RPMI7951 (cell line): ENCODE measurements at regions not wholly inside any gene's neighbourhood (a gene's known extent, or its start where the extent isn't known, plus 50 kb on each side); places are given as distances from the start of the nearest gene placed in this dataset.

Experiments
- DNase-seq: peaks from one replicate; pipeline ENCODE4 v3.0.0-alpha.2; 2012; ENCODE audit warnings: low read depth

DNA sequence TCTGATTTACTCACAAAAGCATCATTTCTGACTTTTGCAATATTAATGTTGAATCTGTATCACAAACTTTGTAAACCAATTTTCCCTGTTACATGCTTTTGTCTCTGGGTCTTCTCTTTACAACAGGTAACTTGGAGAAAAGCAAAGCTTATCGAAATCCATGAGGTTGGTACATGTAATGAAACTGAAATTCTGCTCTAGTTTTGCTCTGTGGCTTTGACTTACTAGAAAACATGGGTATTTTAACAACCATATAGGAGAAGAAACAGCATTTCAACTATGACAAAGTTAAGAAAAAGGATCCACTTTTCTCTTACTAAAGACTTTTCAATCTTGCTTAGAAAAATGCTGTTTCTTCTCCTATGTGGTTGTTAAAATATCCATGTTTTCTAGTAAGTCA is 645.8 kb downstream of the STIM2 start:
- DNase-seq: no peak

- no peak for DNase-seq
Observed at GRCh38 chr4:27514711-27515110, 654.1 kb downstream of the STIM2 start.

DNA sequence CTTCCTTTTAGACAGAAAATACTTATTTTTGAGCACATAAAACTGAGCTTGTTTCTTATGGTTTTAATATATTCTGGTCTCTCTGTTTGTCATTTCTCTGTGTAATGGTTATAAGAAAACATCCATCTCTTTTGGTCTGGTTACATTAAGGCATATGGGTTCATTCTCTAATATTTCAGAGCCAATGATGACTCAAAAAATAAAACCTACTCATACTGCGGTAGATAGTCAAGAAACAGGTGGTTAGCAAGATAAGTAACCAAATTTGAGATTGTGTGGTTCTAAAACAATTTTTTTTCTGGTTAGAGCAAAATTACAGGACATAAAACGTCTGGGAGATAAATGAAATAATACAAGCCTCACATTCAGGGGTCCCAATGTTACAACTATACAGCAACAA is 654.5 kb downstream of the STIM2 start:
- no peak for DNase-seq

DNA sequence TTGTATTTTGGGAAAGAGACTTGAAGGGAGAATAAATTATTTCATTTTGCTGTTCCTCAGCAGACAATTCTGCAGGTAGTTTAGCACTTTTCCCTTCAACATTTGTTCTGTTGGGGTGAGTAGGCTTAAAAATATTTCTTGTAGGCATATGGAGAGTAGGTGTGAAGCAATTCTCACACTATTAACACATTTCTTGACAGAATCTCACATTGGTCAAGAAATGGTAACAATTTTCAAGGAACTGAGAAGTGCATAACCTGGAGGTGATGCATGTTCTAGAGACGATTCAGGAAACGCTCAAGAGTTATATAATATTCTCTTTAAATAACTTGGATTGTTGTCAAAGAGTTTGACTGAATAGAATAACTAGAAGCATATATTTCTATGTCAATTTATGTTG is 658.2 kb downstream of the STIM2 start:
- DNase-seq: no peak

DNA sequence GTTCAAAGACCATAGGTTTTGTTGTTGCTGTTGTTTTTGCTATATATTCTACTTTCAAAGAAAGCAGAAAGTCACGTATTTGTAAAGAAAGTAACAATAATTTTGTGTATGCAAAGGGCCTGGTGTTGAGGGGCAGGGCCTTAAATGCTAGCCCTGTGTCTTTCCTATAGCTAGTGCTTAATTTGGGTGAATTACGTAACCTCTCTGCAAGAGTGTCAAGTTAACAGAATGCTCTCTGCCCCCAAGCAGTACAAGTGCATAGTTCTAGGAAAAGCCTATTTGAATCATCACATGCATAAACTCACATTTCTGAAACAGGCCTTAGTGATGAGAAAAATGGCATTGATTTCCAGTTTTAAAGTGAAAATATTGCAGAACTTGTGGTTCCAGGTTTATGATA is 663.6 kb downstream of the STIM2 start:
- no peak for DNase-seq

DNA sequence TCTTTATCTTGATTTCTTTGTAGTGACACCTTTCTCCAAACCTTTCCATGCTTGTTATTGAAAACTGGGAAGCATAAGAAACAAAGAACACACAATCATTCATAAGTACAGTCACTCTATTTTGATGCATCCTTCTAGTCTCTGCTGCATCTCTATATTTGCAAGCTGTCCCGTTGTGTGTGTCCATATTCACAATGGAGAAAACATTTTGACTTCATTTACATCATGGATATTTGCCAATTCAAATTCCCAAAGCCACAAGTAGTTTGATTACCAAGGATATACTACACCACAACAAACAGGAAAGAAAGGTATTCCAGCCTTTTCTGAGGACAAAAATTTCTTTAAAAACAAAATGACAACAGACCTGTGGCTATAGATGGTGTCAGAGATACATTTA is 673.8 kb downstream of the STIM2 start:
- no peak for DNase-seq

GRCh38 chr4:27568236-27568951 is 707.8 kb downstream of the STIM2 start:
- no peak for DNase-seq

- DNase-seq: no peak
Observed at GRCh38 chr4:27568952-27569319, 708.3 kb downstream of the STIM2 start.

DNA sequence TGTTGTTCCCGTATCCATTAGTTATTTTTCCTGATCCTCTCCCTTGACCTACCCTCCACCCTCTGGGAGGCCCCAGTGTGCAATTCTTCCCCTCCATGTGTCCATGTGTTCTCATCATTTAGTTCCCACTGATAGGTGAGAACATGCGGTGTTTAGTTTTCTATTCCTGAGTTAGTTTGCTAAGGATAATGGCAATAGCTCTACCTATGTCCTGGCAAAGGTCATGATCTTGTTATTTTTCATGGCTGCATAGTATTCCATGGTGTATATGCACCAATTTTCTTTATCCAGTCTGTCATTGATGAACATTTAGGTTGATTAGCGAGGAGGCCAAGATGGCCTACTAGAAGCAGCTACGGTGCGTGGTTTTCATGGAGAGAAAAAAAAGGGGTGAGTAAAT is 714.1 kb downstream of the STIM2 start:
- no peak for DNase-seq

DNA sequence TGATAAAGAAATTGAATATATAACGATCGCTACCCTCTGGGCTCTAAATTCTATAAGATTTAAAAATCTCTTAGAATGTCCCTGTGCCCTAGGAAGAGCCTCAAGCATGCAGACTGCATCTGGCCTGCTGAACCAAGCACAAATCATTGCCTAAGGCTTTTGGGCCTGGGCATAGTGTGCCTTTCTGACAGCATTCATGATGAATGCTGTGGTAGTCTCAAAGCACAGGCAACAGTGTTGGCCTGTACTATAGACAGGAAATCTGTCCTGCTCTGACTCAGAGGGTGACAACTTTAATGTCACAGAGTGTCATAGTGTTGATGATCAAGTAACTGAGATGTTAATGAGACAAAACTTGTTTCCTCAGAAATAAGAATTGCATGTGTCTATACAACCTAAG is 717.3 kb downstream of the STIM2 start:
- no peak for DNase-seq

DNA sequence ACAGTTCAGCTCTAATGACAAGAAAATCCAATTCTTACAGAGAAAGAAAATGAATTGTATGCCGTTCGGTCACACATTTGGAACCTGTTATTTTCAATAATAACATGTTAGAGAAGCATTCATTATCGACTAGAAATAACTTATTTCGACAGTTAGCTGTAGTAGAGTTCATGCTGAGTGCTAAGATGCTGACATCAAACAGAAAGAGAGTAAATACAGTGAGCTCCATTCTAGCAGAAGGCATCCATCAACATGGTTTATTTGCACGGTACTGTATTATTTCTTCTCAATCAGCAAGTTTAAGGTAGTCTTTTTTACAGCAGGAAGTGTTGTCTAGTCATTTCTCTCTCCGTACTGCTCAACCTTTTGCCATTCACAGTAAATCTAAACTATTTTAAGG is 732.1 kb downstream of the STIM2 start:
- no peak for DNase-seq

DNA sequence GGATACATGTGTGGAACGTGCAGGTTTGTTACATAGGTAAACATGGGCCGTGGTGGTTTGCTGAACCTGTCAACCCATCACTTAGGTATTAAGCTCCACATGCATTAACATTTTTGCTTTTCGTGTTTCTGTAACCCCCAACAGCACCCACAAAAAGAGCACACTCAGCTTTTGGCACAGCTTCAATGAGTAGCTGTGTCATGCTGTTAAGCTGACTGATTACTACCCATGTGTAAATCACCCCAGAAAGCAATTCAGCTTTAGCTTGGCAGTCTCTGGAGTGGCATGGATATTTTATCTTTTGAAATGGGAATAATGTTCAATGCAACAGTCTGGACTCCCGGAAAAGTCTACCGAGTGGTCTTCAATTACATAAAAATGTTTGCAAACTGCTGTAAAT is 734.3 kb downstream of the STIM2 start:
- DNase-seq: no peak

DNA sequence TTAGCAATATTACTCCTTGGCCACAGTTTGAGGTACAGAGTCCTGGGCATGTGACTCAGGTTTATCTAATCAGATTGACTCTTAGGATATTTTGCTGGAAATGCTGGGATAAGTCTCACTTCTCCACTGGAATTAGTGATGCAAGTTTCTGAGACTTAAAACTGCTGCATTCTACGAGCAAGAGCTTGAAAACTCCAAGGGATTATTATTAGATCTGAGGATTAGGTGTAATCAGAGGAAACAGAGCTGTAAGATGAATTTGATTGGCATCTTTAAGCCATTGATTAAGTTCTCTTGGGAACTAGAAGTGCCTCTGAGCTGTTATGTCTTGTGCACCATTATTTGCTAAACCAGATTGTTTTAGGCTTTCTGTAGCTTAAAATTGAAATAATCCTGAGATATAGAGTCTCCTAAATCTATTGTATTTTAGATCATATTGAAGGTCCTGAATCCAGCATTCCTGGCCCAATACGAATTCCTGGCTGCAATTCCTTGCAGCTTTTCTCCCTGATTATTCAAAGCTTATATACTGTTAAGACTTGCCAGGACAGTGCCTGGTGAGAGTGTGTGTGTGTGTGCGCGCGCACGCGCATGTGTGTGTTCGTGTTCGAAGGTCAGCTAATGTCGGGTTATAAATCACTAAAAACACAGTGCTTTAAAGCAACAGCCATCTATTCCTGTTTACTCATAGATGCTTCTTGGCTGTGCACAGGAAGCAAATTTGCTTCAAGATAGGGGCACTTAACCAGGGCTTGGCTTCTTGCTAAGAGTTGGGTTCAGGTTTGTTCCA is 735.1 kb downstream of the STIM2 start:
- no peak for DNase-seq

DNA sequence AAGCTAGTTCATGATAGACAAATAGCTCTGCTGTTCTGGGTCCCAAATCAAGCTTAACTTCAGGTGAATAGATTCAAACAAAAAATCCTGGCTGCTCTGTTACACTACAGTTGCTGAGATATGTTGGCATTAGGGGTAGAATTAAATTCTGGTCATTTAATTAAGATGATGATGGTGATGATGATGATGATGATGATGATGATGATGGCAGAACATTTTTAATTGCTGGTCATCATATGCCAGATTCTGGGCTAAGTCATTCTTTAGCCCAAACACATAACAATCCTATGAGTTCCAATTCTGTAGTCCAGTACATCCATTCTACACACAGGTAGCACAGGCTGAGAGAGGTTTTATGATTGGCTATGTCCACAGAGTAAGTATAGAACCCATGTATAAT is 741.5 kb downstream of the STIM2 start:
- DNase-seq: no peak

- no peak for DNase-seq
Observed at GRCh38 chr4:27604692-27605091, 744.1 kb downstream of the STIM2 start.

DNA sequence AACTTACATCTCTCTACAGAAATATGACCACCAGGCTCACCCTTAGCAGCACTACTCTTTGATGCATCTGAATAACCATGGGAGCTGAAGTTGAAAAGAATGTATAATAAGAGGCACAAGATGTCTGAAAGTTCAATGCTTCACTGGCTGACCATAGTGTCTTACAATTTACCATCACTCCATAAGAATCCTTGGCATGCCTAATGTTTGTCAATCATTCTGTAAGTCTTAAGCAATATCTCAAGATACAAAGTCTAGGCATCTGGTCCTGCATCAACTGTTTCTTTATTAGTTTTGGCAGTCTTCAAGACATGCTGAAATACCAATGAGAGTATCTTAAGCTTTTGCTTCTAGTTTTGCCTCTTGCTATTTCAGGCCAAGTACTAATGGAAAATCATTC is 755.5 kb downstream of the STIM2 start:
- no peak for DNase-seq

DNA sequence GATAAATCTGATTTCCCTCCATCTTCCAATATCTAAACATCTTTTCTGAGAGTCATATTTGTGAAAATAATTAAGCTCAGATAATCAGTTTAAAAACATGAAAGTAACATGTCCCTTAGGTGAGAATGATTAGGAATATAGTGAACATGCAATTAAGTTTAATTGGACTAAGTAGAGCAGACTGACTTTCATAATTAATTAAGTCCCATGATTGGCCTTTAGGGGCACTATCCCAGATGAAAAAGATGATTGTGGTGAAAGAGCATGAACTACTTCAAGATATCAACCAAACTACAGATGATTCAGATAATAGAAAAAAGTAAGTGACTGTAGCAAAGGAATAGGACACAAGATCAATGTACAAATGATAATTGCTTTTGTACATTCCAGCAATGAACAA is 758.8 kb downstream of the STIM2 start:
- DNase-seq: no peak

DNA sequence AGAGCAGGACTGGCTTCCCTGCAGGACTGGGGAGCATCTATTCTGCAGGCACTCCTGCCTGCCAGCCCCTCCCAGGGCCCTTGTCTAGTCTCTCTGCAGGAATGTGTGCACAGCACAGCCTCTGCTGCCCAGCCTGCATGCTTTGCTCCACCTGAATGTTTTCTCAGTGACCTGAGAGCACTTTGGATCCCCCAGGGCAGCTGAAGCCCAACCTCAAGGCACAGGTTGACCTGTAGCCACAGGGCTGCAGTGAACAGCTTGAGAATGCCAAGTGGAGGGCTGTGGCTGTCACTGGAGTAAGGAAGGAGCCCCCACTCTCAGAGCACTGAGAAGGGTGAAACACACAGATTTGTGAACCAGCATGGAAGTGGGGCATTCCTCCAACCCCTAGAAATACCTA is 760.2 kb downstream of the STIM2 start:
- DNase-seq: no peak

DNA sequence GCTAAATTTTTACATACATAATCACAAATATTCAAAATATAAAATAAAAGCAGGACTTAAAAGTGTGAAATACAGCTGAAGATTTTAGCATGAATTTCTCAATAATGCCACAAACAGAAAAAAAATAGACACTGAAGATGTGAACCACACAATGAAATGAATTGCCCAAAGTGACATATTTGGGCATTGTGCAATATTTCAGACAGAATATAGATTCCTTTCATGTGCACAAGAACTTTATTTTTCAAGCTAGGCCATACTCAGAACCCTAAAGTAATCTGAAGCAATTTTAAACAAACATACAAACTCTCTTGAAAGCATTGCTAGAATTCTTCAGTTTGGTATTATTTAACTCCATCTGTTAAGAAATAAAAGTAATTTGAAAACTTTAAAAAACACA is 764.1 kb downstream of the STIM2 start:
- no peak for DNase-seq

- DNase-seq: no peak
Observed at GRCh38 chr4:27628609-27629008, 768.0 kb downstream of the STIM2 start.

GRCh38 chr4:27629532-27630225 is 769.0 kb downstream of the STIM2 start:
- DNase-seq: no peak

DNA sequence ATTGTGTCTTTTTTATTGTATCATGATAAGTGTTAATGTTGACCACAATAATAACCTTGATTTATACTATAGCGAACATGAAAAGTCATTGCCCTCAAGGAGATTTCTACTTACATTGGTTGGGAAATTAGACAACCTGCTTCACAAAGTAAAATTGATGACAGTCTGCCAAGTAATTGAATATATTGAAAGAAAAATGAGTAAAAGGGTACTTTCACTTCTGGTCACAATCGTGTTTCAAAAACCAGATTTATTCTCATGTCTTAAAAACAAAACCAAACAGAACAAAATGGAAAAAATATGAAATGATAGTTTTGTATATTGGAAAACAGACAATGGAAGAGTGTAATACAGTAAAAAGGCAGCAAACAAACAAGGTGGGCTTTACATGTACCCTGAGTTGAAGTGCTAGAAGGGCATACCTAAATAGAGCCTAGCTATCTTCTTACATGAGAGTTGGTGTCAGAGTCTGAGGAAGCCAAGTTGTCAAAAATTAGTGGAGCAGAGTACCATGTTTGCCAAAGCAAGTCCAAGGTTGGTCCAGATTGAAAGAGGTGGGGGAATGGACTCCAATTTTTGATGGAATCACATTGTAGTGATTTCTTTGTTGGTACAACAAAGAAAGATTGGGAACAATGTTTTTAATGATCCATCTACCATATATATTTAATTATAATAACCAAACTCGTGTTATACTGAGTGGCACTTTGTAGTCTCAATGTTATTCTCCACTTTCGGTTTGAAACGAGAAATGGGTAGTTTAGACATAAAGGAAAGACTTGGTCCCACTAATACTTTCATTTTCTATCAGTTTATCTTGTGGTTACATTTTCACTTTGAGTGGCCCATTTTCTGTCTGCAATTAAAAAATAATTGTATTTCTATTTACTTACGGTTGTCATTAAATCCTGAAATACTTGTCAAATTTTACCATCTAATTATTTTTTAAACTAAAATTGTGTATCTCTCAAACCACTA is 775.6 kb downstream of the STIM2 start:
- no peak for DNase-seq
